Fibroblast of lung (primary cell): ENCODE measurements at regions not wholly inside any gene's neighbourhood (a gene's known extent, or its start where the extent isn't known, plus 50 kb on each side); places are given as distances from the start of the nearest gene placed in this dataset.
"Not testable (repeated sequence)": the region's sequence is repeated elsewhere in the genome, so short reads cannot be mapped to it uniquely, and the experiment has no call there.

ENCODE experiments used
- CTCF ChIP-seq, 2 donors: IDR thresholded peaks in 1 of 2; conservative IDR thresholded peaks in 1 of 2; 1 replicate in 1 of 2; 2 replicates in 1 of 2; pipeline ENCODE4 v1.5.1; 2011 to 2012; ENCODE audit warnings: low read length in 2 of 2, control low read depth in 1 of 2, inconsistent platforms in 1 of 2, low read depth in 1 of 2, mild to moderate bottlenecking in 1 of 2
- EZH2 ChIP-seq: IDR thresholded peaks from 2 replicates; pipeline ENCODE4 v1.5.1; 2012; ENCODE audit warnings: low read length, control low read depth, mild to moderate bottlenecking; ENCODE audit errors: missing control alignments

- not testable (repeated sequence) for TF ChIP-seq CTCF (conservative IDR thresholded peaks at IDR 0.05 in 1 of 2, IDR thresholded peaks at IDR 0.05 in 1 of 2; ENCODE audit: low read depth in 1 of 2, low read length in 2 of 2); EZH2
Observed at GRCh38 chr9:28990009-28990408, 1416.7 kb upstream of the C9orf72 start.
